Mesothelial cell of epicardium (in vitro differentiated cells): ENCODE measurements at regions not wholly inside any gene's neighbourhood (a gene's known extent, or its start where the extent isn't known, plus 50 kb on each side); places are given as distances from the start of the nearest gene placed in this dataset.

Experiments used
- DNase-seq, 2 experiments: peaks; one replicate each; pipeline ENCODE4 v3.0.0; 2021; ENCODE audit warnings: low spot score in 2 of 2; ENCODE audit not compliant: unreplicated experiment in 2 of 2
- H3K27ac Mint-ChIP-seq: 2 replicates; pipeline ENCODE4 v1.8.0; 2021; ENCODE audit warnings: mixed read lengths
- H3K27me3 Mint-ChIP-seq: 2 replicates; pipeline ENCODE4 v1.8.0; 2021; ENCODE audit warnings: low read depth, mixed read lengths
- H3K36me3 Mint-ChIP-seq: 2 replicates; pipeline ENCODE4 v1.8.0; 2021; ENCODE audit warnings: mixed read lengths
- H3K4me1 Mint-ChIP-seq: 2 replicates; pipeline ENCODE4 v1.8.0; 2021; ENCODE audit warnings: mixed read lengths
- H3K4me3 Mint-ChIP-seq: 2 replicates; pipeline ENCODE4 v1.8.0; 2021; ENCODE audit warnings: mild to moderate bottlenecking, moderate library complexity, mixed read lengths
- H3K9me3 Mint-ChIP-seq: 2 replicates; pipeline ENCODE4 v1.8.0; 2021; ENCODE audit warnings: mixed read lengths
- TF ChIP-seq, protein P1 (sequence below): fragments of 200-600 bp; sonication (generic); IDR thresholded peaks from one replicate; pipeline ENCODE4 v1.5.0; 2021; ENCODE audit warnings: antibody characterized with exemption; ENCODE audit not compliant: unreplicated experiment

GRCh38 chr7:155882596-155882995, 70.3 kb upstream of the SHH start:
- TF ChIP-seq, protein P1, sequence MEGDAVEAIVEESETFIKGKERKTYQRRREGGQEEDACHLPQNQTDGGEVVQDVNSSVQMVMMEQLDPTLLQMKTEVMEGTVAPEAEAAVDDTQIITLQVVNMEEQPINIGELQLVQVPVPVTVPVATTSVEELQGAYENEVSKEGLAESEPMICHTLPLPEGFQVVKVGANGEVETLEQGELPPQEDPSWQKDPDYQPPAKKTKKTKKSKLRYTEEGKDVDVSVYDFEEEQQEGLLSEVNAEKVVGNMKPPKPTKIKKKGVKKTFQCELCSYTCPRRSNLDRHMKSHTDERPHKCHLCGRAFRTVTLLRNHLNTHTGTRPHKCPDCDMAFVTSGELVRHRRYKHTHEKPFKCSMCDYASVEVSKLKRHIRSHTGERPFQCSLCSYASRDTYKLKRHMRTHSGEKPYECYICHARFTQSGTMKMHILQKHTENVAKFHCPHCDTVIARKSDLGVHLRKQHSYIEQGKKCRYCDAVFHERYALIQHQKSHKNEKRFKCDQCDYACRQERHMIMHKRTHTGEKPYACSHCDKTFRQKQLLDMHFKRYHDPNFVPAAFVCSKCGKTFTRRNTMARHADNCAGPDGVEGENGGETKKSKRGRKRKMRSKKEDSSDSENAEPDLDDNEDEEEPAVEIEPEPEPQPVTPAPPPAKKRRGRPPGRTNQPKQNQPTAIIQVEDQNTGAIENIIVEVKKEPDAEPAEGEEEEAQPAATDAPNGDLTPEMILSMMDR = no peak
- H3K9me3 Mint-ChIP-seq = no peaks in the 10 kb centered on the region
- no peak overlapping the region for H3K27ac Mint-ChIP-seq
- H3K27me3 Mint-ChIP-seq = peaks cover 3% of the 10 kb centered on the region
- no peaks in the 10 kb centered on the region for H3K36me3 Mint-ChIP-seq
- no peak for DNase-seq
- H3K4me3 Mint-ChIP-seq = no peak overlapping the region
- H3K4me1 Mint-ChIP-seq = peaks cover 2% of the 10 kb centered on the region

GRCh38 chr7:155881471-155882350, 69.4 kb upstream of the SHH start:
- Mint-ChIP-seq H3K27me3 (peaks cover 3% of the 10 kb centered on the region), H3K27ac (no peak overlapping the region), H3K9me3 (no peaks in the 10 kb centered on the region), H3K4me1 (peaks cover 2% of the 10 kb centered on the region), H3K4me3 (no peak overlapping the region), H3K36me3 (no peaks in the 10 kb centered on the region)
- TF ChIP-seq, protein P1 = no peak
- no peak for DNase-seq

DNA sequence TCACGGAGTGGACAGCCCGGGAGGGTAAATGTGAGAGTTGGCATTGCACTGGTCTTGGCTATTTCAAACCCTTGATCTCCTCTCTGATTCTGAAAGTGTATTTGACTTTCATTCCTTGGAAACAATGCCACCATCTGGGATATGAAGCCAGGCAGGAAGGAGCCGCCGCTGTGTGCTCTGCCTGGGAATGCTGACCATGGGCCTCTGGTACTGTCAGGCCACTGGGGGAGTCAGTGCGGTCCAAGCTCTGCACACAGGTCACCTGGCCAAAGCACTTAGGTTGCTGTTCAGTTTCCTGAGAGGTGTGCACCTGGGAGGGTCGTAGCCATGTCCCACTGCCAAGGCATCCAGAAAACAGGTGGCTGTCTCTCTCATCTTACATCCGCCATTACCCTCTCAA, 68.5 kb upstream of the SHH start:
- Mint-ChIP-seq H3K4me1 (peaks cover 2% of the 10 kb centered on the region), H3K9me3 (no peaks in the 10 kb centered on the region), H3K36me3 (no peaks in the 10 kb centered on the region), H3K27me3 (no peaks in the 10 kb centered on the region), H3K4me3 (no peak overlapping the region), H3K27ac (no peak overlapping the region)
- TF ChIP-seq, protein P1 = no peak
- DNase-seq = no peak

GRCh38 chr7:155879592-155879991, 67.3 kb upstream of the SHH start:
- Mint-ChIP-seq H3K4me3 (no peak overlapping the region), H3K9me3 (no peaks in the 10 kb centered on the region), H3K27me3 (peaks cover 1% of the 10 kb centered on the region), H3K36me3 (no peaks in the 10 kb centered on the region), H3K4me1 (no peaks in the 10 kb centered on the region), H3K27ac (no peak overlapping the region)
- no peak for DNase-seq
- TF ChIP-seq, protein P1 = no peak

GRCh38 chr7:155878674-155879073, 66.4 kb upstream of the SHH start:
- Mint-ChIP-seq H3K36me3 (no peaks in the 10 kb centered on the region), H3K4me1 (no peaks in the 10 kb centered on the region), H3K9me3 (no peaks in the 10 kb centered on the region), H3K4me3 (no peak overlapping the region), H3K27me3 (peaks cover 6% of the 10 kb centered on the region), H3K27ac (no peak overlapping the region)
- TF ChIP-seq, protein P1 = no peak
- no peak for DNase-seq
